Activated CD4-positive, alpha-beta T cell treated with anti-CD3 and anti-CD28 coated beads, Interleukin-10, Interleukin-2, amounts not matched to agents 100 ng/mL and 50 ng/mL, durations not matched to agents 16 hours and 8 hours (primary cell): ENCODE measurements at regions not wholly inside any gene's neighbourhood (a gene's known extent, or its start where the extent isn't known, plus 50 kb on each side); places are given as distances from the start of the nearest gene placed in this dataset.

Experiments used
- DNase-seq: peaks from one replicate; pipeline ENCODE4 v3.0.0-alpha.2; 2020

GRCh38 chr20:11437090-11437489 lies 480.6 kb upstream of the BTBD3 start:
- DNase-seq: no peak

GRCh38 chr20:11437611-11438380 lies 479.9 kb upstream of the BTBD3 start:
- DNase-seq: no peak

GRCh38 chr20:11438412-11438811 lies 479.3 kb upstream of the BTBD3 start:
- DNase-seq: no peak

GRCh38 chr20:11443382-11444119 lies 474.1 kb upstream of the BTBD3 start:
- DNase-seq: no peak

- DNase-seq: no peak
Observed at GRCh38 chr20:11445161-11445560, 472.5 kb upstream of the BTBD3 start.

GRCh38 chr20:11445891-11446290 lies 471.8 kb upstream of the BTBD3 start:
- DNase-seq: no peak

GRCh38 chr20:11447371-11448100 lies 470.2 kb upstream of the BTBD3 start:
- no peak for DNase-seq

GRCh38 chr20:11448554-11448953 lies 469.1 kb upstream of the BTBD3 start:
- DNase-seq: no peak

- no peak for DNase-seq
Observed at GRCh38 chr20:11451793-11452291, 465.9 kb upstream of the BTBD3 start.

GRCh38 chr20:11452326-11452725 lies 465.4 kb upstream of the BTBD3 start:
- DNase-seq: no peak

- DNase-seq: no peak
Observed at GRCh38 chr20:11453430-11453829, 464.3 kb upstream of the BTBD3 start.

GRCh38 chr20:11454966-11455799 lies 462.5 kb upstream of the BTBD3 start:
- DNase-seq: no peak

- no peak for DNase-seq
Observed at GRCh38 chr20:11457488-11457887, 460.2 kb upstream of the BTBD3 start.

- no peak for DNase-seq
Observed at GRCh38 chr20:11459090-11459890, 458.4 kb upstream of the BTBD3 start.

- no peak for DNase-seq
Observed at GRCh38 chr20:11467436-11467835, 450.3 kb upstream of the BTBD3 start.

- no peak for DNase-seq
Observed at GRCh38 chr20:11468880-11469279, 448.8 kb upstream of the BTBD3 start.

GRCh38 chr20:11469795-11470435 lies 447.8 kb upstream of the BTBD3 start:
- no peak for DNase-seq

- no peak for DNase-seq
Observed at GRCh38 chr20:11473983-11474382, 443.7 kb upstream of the BTBD3 start.

GRCh38 chr20:11483697-11484096 lies 434.0 kb upstream of the BTBD3 start:
- DNase-seq: no peak

GRCh38 chr20:11484479-11484878 lies 433.2 kb upstream of the BTBD3 start:
- DNase-seq: no peak

- DNase-seq: no peak
Observed at GRCh38 chr20:11492386-11492785, 425.3 kb upstream of the BTBD3 start.
